GM12892 (cell line): ENCODE measurements at regions not wholly inside any gene's neighbourhood (a gene's known extent, or its start where the extent isn't known, plus 50 kb on each side); places are given as distances from the start of the nearest gene placed in this dataset.

Experiments
- POLR2A ChIP-seq: IDR thresholded peaks from 2 replicates; pipeline ENCODE4 v1.6.1; 2011; ENCODE audit warnings: low read depth, low read length, control low read depth
- POLR2AphosphoS5 ChIP-seq: IDR thresholded peaks from 2 replicates; pipeline ENCODE4 v1.6.1; 2011; ENCODE audit warnings: low read depth, low read length, control low read depth
- TAF1 ChIP-seq: IDR thresholded peaks from 2 replicates; pipeline ENCODE4 v1.6.1; 2011; ENCODE audit warnings: low read depth, mild to moderate bottlenecking, control low read depth, low read length, borderline replicate concordance

DNA sequence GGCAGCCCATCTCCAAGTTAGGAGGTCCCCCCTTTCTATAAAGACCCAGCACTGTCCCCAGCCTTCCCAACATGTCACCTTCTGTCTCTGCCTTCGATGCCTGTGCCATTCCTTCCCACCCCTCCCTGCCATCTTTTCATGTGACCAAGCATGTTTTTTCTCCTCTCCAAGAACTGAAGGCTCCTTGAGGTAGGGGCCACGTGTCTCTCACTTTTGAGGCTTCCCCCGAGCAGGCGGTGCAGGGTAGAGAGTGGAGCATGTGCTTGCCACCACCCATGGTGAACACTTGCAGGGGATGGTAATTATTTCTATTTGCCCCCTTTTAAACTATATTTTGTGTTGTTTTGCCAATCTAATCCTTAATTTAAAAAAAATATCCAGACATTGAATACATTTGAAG is 168.4 kb downstream of the ACKR3 start:
- TF ChIP-seq POLR2AphosphoS5 (no peak), TAF1 (no peak), POLR2A (no peak)
